HG02970 (cell line): ENCODE measurements at regions not wholly inside any gene's neighbourhood (a gene's known extent, or its start where the extent isn't known, plus 50 kb on each side); places are given as distances from the start of the nearest gene placed in this dataset.

Experiments
- ATAC-seq: cut with Tn5 transposase; IDR thresholded peaks from one replicate; pipeline ENCODE4 v1.9.1; 2021; ENCODE audit warnings: mild to moderate bottlenecking, moderate library complexity, moderate number of reproducible peaks; ENCODE audit not compliant: unreplicated experiment, low FRiP score

DNA sequence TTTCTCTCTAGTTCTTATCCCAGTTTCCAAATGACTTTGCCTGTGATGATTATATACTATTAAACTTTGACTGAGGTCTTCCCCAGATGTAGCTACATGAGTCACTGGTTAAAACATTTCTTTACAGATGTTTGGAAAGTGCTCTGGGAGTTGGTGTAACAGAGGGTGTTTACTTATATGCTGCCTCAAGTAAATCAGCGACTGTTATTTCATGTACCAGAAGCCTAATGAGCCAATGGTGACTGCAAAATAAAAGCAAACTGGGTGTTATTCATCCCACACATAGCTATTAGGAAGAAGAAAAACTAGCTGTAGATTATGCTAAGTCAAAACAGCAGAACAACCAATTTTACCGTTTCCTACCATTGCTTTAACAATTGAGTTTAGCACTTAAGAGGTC is 929.7 kb upstream of the SEMA6A start:
- ATAC-seq: no peak

GRCh38 chr5:117497601-117498000 is 923.0 kb upstream of the SEMA6A start:
- no peak for ATAC-seq

- ATAC-seq: no peak
Observed at GRCh38 chr5:117496801-117497200, 922.2 kb upstream of the SEMA6A start.

DNA sequence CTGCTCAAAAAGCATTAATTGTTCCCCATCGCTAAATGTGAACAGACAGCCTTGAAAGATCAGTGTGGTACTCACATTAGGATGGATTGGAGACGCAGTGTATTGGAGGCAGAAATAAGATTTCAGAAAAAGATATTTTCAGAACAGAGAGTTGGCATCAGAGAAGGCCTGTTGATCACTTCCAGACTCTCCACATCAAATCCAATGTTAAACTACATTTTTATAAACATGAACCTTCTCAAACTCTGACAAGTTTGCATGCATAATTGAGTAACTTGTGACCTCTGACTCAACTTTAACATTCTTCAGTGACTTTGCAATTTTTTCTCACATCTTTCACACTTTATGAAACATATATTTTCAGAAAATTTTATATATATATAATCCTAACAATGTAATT is 919.6 kb upstream of the SEMA6A start:
- ATAC-seq: no peak

GRCh38 chr5:117488976-117489500 is 914.4 kb upstream of the SEMA6A start:
- ATAC-seq: no peak

- ATAC-seq: no peak
Observed at GRCh38 chr5:117487556-117487955, 912.9 kb upstream of the SEMA6A start.

- ATAC-seq: no peak
Observed at GRCh38 chr5:117486879-117487391, 912.3 kb upstream of the SEMA6A start.

DNA sequence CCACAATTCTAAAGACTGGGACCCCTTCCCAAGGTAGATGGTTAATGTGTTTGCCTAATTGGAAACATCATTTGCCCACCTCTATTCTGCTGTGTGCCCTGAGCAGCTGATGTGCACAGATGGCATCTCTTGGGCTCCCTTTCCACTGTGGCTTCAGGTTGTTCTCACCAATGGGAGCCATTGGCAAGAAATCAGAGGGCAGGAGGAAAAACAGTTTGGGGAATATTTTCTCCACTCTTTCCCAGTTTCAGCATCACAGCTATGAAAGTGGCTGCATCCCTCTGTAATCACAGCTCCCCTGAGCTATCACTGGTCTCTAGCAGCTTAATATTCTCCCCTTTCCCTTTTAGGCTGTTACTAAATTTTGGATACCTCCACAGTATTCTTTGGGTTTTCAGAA is 911.6 kb upstream of the SEMA6A start:
- ATAC-seq: no peak

- ATAC-seq: no peak
Observed at GRCh38 chr5:117475919-117476318, 901.3 kb upstream of the SEMA6A start.

DNA sequence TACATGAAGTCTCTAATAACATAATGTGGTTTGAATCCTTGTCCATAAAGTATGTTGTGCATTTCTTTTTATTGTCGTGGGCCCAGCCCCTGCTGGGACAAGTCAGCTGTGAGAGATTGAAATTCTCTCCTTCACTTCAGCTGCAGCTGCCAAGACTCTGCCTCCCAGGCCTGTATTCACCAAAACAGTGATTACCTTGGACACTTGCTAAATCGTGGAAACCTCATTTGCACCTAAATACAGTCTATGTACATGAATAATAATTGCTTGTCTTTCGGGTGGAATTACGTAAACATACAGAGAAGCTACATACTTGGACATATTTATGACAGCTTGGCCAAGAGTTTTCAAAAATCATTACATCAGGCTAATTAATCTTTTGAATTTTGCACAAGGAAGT is 898.5 kb upstream of the SEMA6A start:
- no peak for ATAC-seq

DNA sequence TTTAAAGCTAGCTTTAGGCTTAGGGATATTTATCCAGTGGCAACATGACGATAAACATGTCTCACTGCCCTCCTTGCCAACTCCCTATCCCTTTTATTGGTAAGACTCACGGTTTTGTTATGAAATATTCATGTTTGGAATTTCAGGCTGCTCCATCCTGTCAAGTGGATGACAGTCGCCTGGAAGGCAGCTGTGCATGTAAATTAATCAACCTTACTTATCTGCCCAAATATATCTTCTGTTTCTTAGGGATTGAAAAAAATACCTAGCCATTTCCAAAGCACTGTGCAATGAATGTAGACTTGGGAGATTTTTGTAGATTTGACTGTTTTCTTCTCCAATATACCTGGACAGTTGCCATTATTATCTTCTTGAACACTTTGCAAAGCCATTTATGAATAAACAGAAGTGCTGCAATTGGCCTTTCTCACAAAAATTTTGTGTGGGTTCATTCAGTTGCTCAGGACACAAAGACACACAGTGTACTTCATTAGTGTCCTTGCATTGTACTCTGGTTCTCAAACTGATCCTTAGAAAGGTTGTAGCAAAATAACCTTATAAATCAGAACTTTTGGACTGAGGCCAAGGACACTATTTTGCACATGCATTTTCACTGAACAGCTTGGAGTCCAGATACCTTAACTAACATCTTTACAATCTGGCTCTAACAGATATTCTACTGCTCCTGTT is 889.4 kb upstream of the SEMA6A start:
- no peak for ATAC-seq

GRCh38 chr5:117461966-117462365 is 887.3 kb upstream of the SEMA6A start:
- ATAC-seq: no peak

DNA sequence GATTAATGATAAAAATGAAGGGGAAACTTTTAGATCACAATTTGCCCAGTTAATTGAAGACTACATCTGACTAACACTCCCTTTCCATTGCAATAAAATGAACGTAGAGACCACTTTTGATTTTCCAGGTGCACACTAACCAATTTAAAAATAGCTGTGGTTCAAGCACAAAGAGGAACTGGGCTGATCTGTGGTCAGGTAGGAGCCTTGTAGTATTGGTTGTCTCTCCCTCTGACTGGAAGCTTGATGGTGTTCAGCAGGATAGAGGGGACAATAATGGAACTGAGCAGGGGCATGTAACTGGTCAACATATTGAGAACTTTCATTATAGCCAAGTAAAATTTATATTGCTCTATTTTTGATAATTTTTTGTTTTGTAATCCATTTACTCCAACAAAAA is 886.8 kb upstream of the SEMA6A start:
- ATAC-seq: peak; percentile 61

- ATAC-seq: no peak
Observed at GRCh38 chr5:117457656-117458055, 883.0 kb upstream of the SEMA6A start.

- ATAC-seq: no peak
Observed at GRCh38 chr5:117456866-117457470, 882.3 kb upstream of the SEMA6A start.

DNA sequence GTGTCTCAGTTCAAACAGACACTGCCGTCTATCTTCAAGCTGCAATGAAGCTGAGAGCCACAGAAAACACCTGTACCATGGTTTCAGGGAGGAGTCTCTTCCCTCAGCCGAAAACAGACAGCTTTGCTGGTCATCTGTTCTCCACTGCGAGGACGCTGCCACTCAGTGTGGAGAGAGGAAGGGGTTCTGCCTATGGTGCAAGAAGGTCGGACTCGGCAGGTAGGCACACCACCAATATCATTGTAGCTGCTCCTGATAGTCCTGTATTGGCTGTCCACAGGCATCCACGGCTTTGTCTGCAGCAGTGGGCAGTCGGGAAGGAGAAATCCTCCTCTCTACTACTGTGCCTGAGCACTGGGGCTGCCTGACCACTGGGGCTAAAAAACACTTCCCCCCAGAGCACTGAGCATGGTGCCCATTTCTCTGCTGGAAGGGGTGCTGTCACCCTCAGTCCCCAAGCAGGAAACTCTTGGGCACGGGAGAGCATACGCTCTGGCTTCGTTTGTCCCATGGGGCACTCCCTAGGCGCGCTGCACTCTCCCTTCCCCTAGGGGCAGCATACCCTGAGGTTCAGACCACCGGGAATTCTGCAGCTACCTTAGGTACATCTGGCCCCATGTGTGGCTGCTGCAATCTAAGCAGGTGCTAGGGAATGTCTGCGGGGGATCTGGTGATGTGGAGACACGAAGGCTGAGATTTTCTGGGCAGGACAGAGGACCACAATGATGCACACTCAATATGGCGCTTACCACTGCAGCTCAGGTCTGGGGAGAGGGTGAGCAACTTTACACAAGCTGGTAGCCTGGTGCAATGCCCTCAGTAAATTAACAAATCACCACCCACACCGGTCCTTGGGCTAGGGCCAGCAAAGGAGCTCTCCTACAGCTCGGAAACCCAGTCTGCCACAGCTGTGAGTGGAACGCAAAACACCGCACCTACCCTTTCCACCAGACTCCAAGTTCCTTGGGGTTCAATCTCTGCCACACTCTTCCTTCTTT is 880.9 kb upstream of the SEMA6A start:
- peak; percentile 24 for ATAC-seq

DNA sequence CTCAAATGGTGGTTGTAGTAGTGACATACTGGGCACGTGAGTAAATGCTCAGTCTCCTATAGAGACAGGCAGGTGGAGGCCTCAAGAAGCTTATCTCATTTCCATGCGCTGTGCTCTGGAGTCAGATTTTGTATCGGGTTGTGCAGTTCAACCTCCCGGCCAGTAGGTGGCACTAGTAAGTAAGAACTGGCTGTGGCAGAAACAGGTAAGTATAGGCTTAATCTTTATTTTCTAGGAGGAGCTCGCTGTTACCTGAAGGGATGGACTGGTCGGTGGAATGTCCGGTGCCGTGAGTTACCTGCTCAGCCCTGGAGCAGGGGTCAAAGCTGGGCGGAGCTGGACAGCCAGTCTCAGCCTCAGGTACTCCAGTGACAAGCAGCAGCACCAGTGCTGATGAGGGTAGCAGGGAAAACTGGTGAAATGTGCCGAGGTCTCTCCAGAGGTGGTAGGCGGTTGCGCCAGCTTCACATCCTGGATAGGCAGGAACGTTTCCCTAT is 880.1 kb upstream of the SEMA6A start:
- peak; percentile 89 for ATAC-seq

DNA sequence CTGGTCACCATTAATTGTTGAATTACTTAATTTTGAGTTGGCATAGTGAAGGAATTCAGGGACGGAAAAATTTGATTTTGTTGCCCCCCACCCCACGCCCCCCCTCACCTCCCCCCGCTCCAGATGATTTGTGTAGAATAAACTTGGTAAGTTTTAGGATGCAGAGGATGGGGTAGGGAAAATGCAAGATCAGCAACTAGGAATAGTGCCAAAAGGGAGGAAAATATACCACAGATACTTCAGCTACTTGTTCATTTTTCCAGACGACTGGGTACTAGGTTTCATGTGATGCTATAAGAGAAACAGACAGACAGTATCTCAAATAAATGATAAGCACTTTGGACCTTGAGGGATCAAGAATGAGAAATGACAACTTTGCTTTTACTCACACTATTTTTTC is 862.2 kb upstream of the SEMA6A start:
- no peak for ATAC-seq

- no peak for ATAC-seq
Observed at GRCh38 chr5:117435203-117435602, 860.6 kb upstream of the SEMA6A start.

- ATAC-seq: no peak
Observed at GRCh38 chr5:117434254-117434653, 859.6 kb upstream of the SEMA6A start.

DNA sequence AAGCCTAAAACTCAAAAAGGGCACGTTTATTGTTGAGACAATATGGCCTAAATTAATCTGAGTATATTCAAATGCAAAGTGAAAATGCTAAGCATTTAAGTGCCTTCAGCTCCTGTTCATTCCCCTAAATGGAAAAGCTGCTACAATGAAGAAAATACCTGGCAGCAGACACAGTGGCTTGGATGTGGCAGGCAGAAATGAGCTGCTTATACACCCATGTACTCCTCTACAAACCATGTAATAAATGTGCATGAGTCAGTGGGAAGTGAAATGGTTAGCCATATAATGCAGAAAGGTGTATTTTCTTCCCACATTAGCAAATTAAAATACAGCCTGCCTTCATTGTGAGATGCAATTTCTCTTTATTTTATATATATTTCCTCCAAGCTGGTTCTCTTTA is 859.2 kb upstream of the SEMA6A start:
- ATAC-seq: no peak
